Panc1 (cell line): ENCODE measurements at regions not wholly inside any gene's neighbourhood (a gene's known extent, or its start where the extent isn't known, plus 50 kb on each side); places are given as distances from the start of the nearest gene placed in this dataset.

Source experiments
- ATAC-seq: fragments of 200-7000 bp; cut with Tn5 transposase; 2 replicates; pipeline ENCODE4 v1.9.1; 2020; ENCODE audit warnings: mild to moderate bottlenecking, moderate library complexity
- BruUV-seq: library from RNA; stranded (reverse); fragments of 400-500 nt; replicated peaks from 2 replicates; lab custom pipeline; 2021; lab: Mats Ljungman, UMichigan
- CTCF ChIA-PET: fragments of 300-600 bp; sonication (Branson Sonifier 250); formaldehyde crosslinking; loops from one replicate; lab custom pipeline; 2022; ENCODE audit warnings: antibody characterized with exemption; lab: Charles Lee
- POLR2A ChIA-PET: fragments of 300-600 bp; sonication (Branson Sonifier 250); formaldehyde crosslinking; loops from one replicate; lab custom pipeline; 2022; ENCODE audit warnings: antibody characterized with exemption; lab: Charles Lee
- DNase-seq: peaks from one replicate; pipeline ENCODE4 v3.0.0-alpha.2; 2010; ENCODE audit warnings: low read depth, low spot score
- H3K27ac ChIP-seq: 2 replicates; pipeline ENCODE4 v1.5.1; 2011; ENCODE audit warnings: mild to moderate bottlenecking, low read length, inconsistent platforms
- H3K27me3 ChIP-seq: fragments of 200-500 bp; sonication (Bioruptor generic); 2 replicates; pipeline ENCODE4 v1.6.0; 2014; ENCODE audit warnings: low read length, inconsistent platforms; ENCODE audit not compliant: control insufficient read depth, insufficient read depth
- H3K36me3 ChIP-seq: fragments of 200-500 bp; sonication (Bioruptor generic); 2 replicates; pipeline ENCODE4 v1.5.1; 2014; ENCODE audit warnings: inconsistent platforms, mild to moderate bottlenecking, low read length, moderate library complexity; ENCODE audit not compliant: control insufficient read depth, insufficient read depth
- H3K4me1 ChIP-seq: 2 replicates; pipeline ENCODE4 v1.5.1; 2011; ENCODE audit warnings: inconsistent platforms, mild to moderate bottlenecking, low read length, moderate library complexity; ENCODE audit not compliant: control insufficient read depth, insufficient read depth
- H3K4me3 ChIP-seq, 2 experiments: 2 replicates each; pipeline ENCODE4 v1.5.1; 2011 to 2012; ENCODE audit warnings: low read depth in 2 of 2, low read length in 2 of 2, mild to moderate bottlenecking in 2 of 2, inconsistent platforms in 1 of 2, moderate library complexity in 1 of 2
- H3K9me3 ChIP-seq: fragments of 200-500 bp; sonication (Bioruptor generic); 2 replicates; pipeline ENCODE4 v1.5.1; 2014; ENCODE audit warnings: low read depth, mild to moderate bottlenecking, inconsistent platforms, low read length, moderate library complexity; ENCODE audit not compliant: control insufficient read depth, insufficient read depth
- CTCF ChIP-seq: fragments of 450-650 bp; IDR thresholded peaks from 2 replicates; pipeline ENCODE4 v1.5.1; 2017; ENCODE audit warnings: mild to moderate bottlenecking
- POLR2AphosphoS5 ChIP-seq: IDR thresholded peaks from 2 replicates; pipeline ENCODE4 v1.6.1; 2012; ENCODE audit warnings: mild to moderate bottlenecking, low read depth, low read length, moderate library complexity
- REST ChIP-seq, 2 experiments: IDR thresholded peaks; 2 replicates each; pipeline ENCODE4 v1.6.1; 2011 to 2012; ENCODE audit warnings: low read depth in 2 of 2, control low read depth in 1 of 2, low read length in 1 of 2, mild to moderate bottlenecking in 1 of 2, moderate library complexity in 1 of 2; ENCODE audit not compliant: insufficient read depth in 1 of 2
- SIN3A ChIP-seq: IDR thresholded peaks from 2 replicates; pipeline ENCODE4 v1.6.1; 2012; ENCODE audit warnings: low read depth, mild to moderate bottlenecking, low read length, moderate library complexity, borderline replicate concordance; ENCODE audit not compliant: insufficient read depth
- TCF7L2 ChIP-seq: IDR thresholded peaks from 2 replicates; pipeline ENCODE4 v1.6.1; 2011; ENCODE audit warnings: mild to moderate bottlenecking, low read depth, low read length, inconsistent platforms
- in situ Hi-C: cut with HindIII; loops from 2 replicates; pipeline ENCODE4 v1.10.0; 2016; ENCODE audit warnings: low sequenced_read_pairs, low pct_unique_long_range_greater_than_20kb
- intact Hi-C: fragments of 100-400 bp; cut with micrococcal nuclease; formaldehyde crosslinking; loops from one replicate; pipeline ENCODE4 v1.10.0; 2022; ENCODE audit not compliant: unreplicated experiment

GRCh38 chr4:177671845-177672244 lies 229.6 kb upstream of the AGA start:
- no TSS peak for BruUV-seq
- no peaks in the 10 kb centered on the region for H3K9me3 ChIP-seq
- no peak for TF ChIP-seq POLR2AphosphoS5
- TF ChIP-seq TCF7L2, result no peak
- TF ChIP-seq SIN3A, result no peak
- TF ChIP-seq REST (IDR thresholded peaks at IDR 0.05; ENCODE audit: insufficient read depth in 1 of 2, low read depth in 2 of 2, low read length in 1 of 2), result no peak
- no peak for TF ChIP-seq CTCF
- no peaks in the 10 kb centered on the region for H3K4me1 ChIP-seq
- H3K4me3 ChIP-seq, result no peak overlapping the region
- H3K36me3 ChIP-seq, result no peaks in the 10 kb centered on the region
- no peak for DNase-seq
- H3K27me3 ChIP-seq, result no peaks in the 10 kb centered on the region
- ChIA-PET POLR2A (no interaction called here), CTCF (no interaction called here)
- intact Hi-C loops (no loop called here), in situ Hi-C loops (no loop called here)
- no peak for ATAC-seq
- no peak overlapping the region for H3K27ac ChIP-seq

- in situ Hi-C loops, result no loop called here
- ChIA-PET CTCF (no interaction called here), POLR2A (no interaction called here)
- DNase-seq (no peak), ATAC-seq (no peak)
- H3K4me3 ChIP-seq, result no peak overlapping the region
- intact Hi-C loops, result no loop called here
- TF ChIP-seq SIN3A (no peak), TCF7L2 (no peak), POLR2AphosphoS5 (no peak), REST (IDR thresholded peaks at IDR 0.05; ENCODE audit: insufficient read depth in 1 of 2, low read depth in 2 of 2, low read length in 1 of 2) (no peak), CTCF (no peak)
- H3K27me3 ChIP-seq, result no peaks in the 10 kb centered on the region
- no peaks in the 10 kb centered on the region for H3K4me1 ChIP-seq
- no peaks in the 10 kb centered on the region for H3K36me3 ChIP-seq
- no peaks in the 10 kb centered on the region for H3K9me3 ChIP-seq
- no peak overlapping the region for H3K27ac ChIP-seq
- no TSS peak for BruUV-seq
Observed at GRCh38 chr4:177673985-177674489, 231.8 kb upstream of the AGA start.
